Thoracic aorta (tissue), 2 donors: ENCODE measurements at regions not wholly inside any gene's neighbourhood (a gene's known extent, or its start where the extent isn't known, plus 50 kb on each side); places are given as distances from the start of the nearest gene placed in this dataset.

ENCODE experiments used
- ATAC-seq: fragments of 150-250 bp; one replicate; pipeline ENCODE4 v1.8.0; 2017; ENCODE audit warnings: low read depth; ENCODE audit not compliant: insufficient number of reproducible peaks, low FRiP score
- DNase-seq: peaks from one replicate; pipeline ENCODE4 v3.0.0-alpha.2; 2020; ENCODE audit warnings: low spot score
- H3K27ac ChIP-seq, 2 donors: fragments of 200-600 bp; sonication (generic); 1 replicate in 1 of 2; 2 replicates in 1 of 2; pipeline ENCODE4 v1.5.1; 2016; ENCODE audit warnings: mild to moderate bottlenecking in 2 of 2, moderate library complexity in 2 of 2
- H3K27me3 ChIP-seq: fragments of 200-600 bp; sonication (generic); replicated peaks from 2 replicates; pipeline ENCODE4 v1.6.0; 2016; ENCODE audit warnings: mild to moderate bottlenecking; ENCODE audit not compliant: insufficient read depth
- H3K36me3 ChIP-seq: fragments of 200-600 bp; sonication (generic); one replicate; pipeline ENCODE4 v1.5.1; 2016
- H3K4me1 ChIP-seq, 2 donors: fragments of 200-600 bp; sonication (generic); 1 replicate in 1 of 2; 2 replicates in 1 of 2; pipeline versions ENCODE4 v1.5.1 to v1.6.0; 2016; ENCODE audit warnings: low read depth in 2 of 2, mild to moderate bottlenecking in 1 of 2; ENCODE audit not compliant: control insufficient read depth in 1 of 2
- H3K4me3 ChIP-seq: fragments of 200-600 bp; sonication (generic); 2 replicates; pipeline ENCODE4 v1.5.1; 2016; ENCODE audit warnings: mild to moderate bottlenecking
- H3K9me3 ChIP-seq: fragments of 200-600 bp; sonication (generic); 2 replicates; pipeline ENCODE4 v1.5.1; 2016
- TF ChIP-seq, protein P1 (sequence below): fragments of 200-600 bp; sonication (generic); IDR thresholded peaks from one replicate; pipeline ENCODE4 v1.5.1; 2019; ENCODE audit warnings: antibody characterized with exemption

DNA sequence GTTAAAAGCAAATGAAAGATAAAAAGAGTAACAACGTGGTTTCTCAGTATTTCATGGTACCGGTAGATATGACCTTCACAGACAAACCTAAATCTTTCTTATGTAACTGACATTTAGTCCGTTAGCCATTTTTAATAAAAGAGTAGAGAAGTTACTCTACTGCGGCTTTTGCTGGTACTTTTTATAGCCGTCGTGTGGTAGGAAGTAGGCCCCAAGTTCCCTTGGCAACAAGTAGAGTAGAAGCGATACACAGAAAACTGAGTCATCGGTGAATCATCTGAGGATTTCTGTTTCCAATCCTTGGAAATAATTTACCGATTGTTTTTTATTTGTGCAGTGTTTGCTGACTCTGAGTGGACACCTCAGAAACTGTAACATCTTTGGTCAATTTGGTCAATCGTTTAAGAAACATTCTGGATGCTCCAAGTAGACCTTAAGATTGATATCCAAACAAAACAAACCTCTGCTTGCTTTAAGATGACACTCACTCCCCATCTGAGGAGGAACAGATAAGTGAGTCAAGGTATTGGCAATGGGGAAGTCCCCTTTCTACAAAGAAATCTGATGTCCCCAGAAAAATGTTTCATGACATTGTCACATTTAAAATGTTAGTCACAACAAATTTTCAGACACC, 63.9 kb upstream of the AHR start:
- Histone ChIP-seq H3K4me1 (peaks cover 12 to 47% of the 10 kb centered on the region in 2 donors), H3K9me3 (no peaks in the 10 kb centered on the region), H3K27ac (peak overlapping the region; percentile 31 to 40), H3K36me3 (no peaks in the 10 kb centered on the region), H3K4me3 (no peak overlapping the region), H3K27me3 (no peaks in the 10 kb centered on the region)
- ATAC-seq (peak; percentile 85), DNase-seq (no peak)
- TF ChIP-seq, protein P1, sequence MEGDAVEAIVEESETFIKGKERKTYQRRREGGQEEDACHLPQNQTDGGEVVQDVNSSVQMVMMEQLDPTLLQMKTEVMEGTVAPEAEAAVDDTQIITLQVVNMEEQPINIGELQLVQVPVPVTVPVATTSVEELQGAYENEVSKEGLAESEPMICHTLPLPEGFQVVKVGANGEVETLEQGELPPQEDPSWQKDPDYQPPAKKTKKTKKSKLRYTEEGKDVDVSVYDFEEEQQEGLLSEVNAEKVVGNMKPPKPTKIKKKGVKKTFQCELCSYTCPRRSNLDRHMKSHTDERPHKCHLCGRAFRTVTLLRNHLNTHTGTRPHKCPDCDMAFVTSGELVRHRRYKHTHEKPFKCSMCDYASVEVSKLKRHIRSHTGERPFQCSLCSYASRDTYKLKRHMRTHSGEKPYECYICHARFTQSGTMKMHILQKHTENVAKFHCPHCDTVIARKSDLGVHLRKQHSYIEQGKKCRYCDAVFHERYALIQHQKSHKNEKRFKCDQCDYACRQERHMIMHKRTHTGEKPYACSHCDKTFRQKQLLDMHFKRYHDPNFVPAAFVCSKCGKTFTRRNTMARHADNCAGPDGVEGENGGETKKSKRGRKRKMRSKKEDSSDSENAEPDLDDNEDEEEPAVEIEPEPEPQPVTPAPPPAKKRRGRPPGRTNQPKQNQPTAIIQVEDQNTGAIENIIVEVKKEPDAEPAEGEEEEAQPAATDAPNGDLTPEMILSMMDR = no peak

DNA sequence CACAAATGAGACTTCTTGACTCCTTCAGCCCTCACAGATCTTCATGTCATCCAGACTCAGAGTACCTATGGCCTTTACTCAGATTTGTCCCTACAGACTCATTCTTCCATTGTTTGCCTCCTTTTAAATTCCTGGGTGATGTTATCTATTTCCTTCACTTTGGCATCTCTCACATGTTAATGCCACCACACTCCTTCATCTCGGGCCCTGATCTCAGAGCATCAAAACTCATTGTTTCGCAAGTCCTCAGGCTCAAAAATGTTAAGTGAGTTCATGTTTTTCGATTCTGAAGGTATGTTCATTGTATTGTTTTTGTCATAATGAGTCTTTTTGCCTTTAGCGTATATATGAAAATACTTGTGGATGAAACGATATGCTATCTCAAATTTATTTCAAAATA, 62.3 kb upstream of the AHR start:
- ATAC-seq = no peak
- TF ChIP-seq, protein P1 = no peak
- DNase-seq = no peak
- Histone ChIP-seq H3K27me3 (no peaks in the 10 kb centered on the region), H3K9me3 (no peaks in the 10 kb centered on the region), H3K4me3 (no peak overlapping the region), H3K27ac (no peak overlapping the region), H3K4me1 (peaks cover 18 to 40% of the 10 kb centered on the region in 2 donors), H3K36me3 (no peaks in the 10 kb centered on the region)

DNA sequence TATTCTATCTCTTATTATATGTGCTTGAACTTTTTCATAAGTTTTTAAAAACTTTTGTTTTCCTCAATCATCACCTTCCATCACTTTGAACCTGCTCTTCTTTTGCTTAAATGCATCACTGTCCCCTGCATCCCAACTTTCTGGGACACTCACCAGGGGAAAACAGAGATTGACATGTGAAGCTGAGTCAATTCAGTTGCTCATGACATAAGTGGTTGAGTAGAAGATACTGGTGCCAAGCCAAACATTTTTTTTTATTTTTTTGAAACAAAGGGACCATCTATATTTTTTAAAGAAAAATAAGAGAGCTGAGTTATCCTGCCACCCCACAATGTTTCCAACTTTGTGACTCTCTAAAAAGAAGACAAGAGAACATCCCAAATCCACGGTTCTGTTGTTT, 61.8 kb upstream of the AHR start:
- no peak for ATAC-seq
- Histone ChIP-seq H3K27me3 (no peaks in the 10 kb centered on the region), H3K9me3 (no peaks in the 10 kb centered on the region), H3K4me1 (peaks cover 14 to 36% of the 10 kb centered on the region in 2 donors), H3K27ac (no peak overlapping the region), H3K4me3 (no peak overlapping the region), H3K36me3 (no peaks in the 10 kb centered on the region)
- DNase-seq = no peak
- TF ChIP-seq, protein P1 = no peak

DNA sequence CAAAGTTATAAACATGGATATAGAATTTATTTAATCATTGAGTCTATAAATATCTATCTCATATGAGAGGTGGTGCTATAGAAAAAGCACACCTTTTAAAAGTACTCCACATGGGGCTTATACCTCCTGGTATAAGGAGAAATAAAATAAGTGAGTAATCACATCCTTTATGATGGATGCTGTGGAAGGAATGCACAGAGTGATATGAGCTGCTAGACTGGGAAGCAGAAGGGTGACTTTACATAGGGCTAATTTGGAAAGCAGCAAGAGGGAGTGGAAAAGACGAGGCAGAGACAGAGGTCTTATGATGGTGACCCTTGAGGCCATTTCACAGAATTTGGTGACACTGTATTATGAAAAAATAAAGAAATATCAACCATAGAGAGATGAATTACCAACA, 59.4 kb upstream of the AHR start:
- TF ChIP-seq, protein P1 = no peak
- no peaks in the 10 kb centered on the region for H3K9me3 ChIP-seq
- H3K27me3 ChIP-seq = no peaks in the 10 kb centered on the region
- no peak overlapping the region for H3K27ac ChIP-seq
- ATAC-seq = no peak
- no peak for DNase-seq
- H3K4me3 ChIP-seq = no peak overlapping the region
- peaks cover 14 to 28% of the 10 kb centered on the region in 2 donors for H3K4me1 ChIP-seq
- no peaks in the 10 kb centered on the region for H3K36me3 ChIP-seq

DNA sequence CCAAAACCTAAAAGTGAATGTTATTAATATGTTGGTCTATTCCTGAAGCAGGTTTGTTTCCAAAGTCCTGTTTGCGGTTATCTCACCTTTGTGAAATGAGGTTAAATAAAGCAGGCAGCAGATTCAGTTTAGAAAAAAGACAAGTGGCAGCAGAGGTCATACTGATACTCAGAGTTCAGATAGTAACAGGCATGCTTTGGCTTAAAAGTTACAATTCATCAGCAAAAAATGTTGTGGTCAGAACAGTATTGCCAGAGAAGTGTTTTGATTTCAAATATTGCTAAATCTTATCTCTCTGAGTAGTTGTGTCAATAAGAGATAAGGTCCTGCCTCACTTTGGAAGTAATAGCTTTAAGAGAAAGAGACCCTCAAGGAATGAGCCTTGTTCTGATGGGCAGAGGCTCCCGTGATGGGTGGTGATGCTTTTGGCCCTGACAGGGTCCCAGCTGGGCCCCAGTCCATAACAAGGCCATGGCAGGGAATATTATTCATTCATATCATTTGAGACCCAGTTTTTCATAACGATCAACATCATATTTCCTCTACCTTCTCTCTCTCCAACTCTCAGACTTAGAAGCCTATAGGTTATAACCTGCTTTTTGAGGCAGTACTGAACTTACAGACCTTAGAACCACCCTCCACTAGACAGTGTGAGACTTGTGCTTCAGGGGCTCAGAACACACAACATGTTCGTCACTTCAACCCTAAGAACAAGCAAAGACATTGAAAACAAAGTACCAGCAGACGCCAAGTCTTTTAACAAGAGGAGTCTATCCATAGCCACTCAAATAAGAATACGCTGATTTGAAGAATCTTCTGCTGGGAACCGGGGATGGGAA, 58.5 kb upstream of the AHR start:
- ATAC-seq = no peak
- H3K27me3 ChIP-seq = no peaks in the 10 kb centered on the region
- H3K27ac ChIP-seq = peak overlapping the region; percentile 21 to 25

More for the DNA sequence above, 58.5 kb upstream of the AHR start:
- TF ChIP-seq, protein P1 = no peak
- Histone ChIP-seq H3K9me3 (no peaks in the 10 kb centered on the region), H3K4me3 (no peak overlapping the region), H3K36me3 (no peaks in the 10 kb centered on the region), H3K4me1 (peaks cover 14 to 25% of the 10 kb centered on the region in 2 donors)
- DNase-seq = no peak
